ENCODE measurements at regions not wholly inside any gene's neighbourhood (a gene's known extent, or its start where the extent isn't known, plus 50 kb on each side); places are given as distances from the start of the nearest gene placed in this dataset.

DNA sequence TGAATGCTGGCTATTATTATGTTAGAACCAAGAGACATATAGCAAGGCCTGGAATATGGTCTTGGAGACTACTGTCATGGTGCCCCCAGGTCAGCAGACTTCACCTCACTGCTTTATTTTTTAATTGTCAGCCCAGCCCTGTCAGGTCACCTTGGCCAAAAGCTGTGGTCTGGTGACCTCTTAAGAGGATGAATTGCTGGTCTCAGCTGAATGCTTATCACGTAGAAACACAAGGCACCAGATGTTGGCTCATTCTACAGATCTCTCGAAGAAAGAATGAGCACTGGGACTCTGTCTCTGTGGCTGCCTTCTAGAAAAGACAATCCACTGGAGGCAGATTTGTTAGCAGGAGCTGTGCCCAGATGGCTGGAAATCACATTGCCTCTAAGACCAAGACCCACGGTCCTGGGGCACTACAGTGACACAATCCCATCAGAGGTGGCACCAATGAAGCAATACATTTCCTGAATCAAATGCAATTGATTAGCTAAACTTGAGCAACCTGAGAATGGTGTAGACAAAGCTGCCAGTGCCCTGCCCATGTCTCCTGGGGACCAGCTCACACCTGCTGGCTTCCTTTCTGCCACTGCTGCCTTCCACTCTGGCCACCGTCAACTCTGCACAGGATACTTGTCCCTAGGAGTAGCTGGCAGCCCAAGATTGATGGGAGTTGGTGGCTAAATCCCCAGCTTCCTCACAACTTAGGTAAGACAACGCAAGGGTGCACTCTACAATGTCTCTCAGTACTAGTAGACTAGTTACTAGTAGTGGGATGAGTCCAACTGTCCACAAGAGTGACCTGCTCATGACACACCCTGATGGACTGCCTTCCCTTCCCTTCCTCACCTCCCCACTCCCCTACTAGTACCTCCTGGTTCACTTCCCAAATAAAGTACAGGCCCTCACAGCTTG is 384.9 kb upstream of the PROK2 start:
- ChIA-PET POLR2A (no interaction called here), CTCF (no interaction called here)
- peaks cover 0 to 6% of the 10 kb centered on the region in 2 experiments; a peak in 1 of 4 replicates for H3K4me1 ChIP-seq (ENCODE audit: control insufficient read depth in 1 of 2, insufficient read depth in 2 of 2, low read depth in 1 of 2, low read length in 1 of 2)
- no peaks in the 10 kb centered on the region for H4K20me1 ChIP-seq (ENCODE audit: insufficient read depth)
- H3K4me2 ChIP-seq: no peak overlapping the region
- no peaks in the 10 kb centered on the region for H3K27me3 ChIP-seq (ENCODE audit: insufficient read depth)
- WGBS (ENCODE audit: low lambda C conversion rate): 56% methylated on average over 4 of the region's 5 CpGs
- no peaks in the 10 kb centered on the region for H3K9me3 ChIP-seq
- no peaks in the 10 kb centered on the region for H3K79me2 ChIP-seq (ENCODE audit: insufficient read depth)
- H3K4me3 ChIP-seq (ENCODE audit: low read depth in 2 of 2, low read length in 1 of 2): no peak overlapping the region
- no peak overlapping the region for H3K27ac ChIP-seq (ENCODE audit: low read depth in 2 of 2, low read length in 1 of 2)
- no peaks in the 10 kb centered on the region for H3F3A ChIP-seq (replicated peaks; ENCODE audit: insufficient read depth)
- no peaks in the 10 kb centered on the region for H3K36me3 ChIP-seq (replicated peaks in 1 of 2; ENCODE audit: control insufficient read depth in 1 of 2, insufficient read depth in 2 of 2, low read length in 1 of 2)
- H2AFZ ChIP-seq (ENCODE audit: low read depth): no peak overlapping the region
- no peak for DNase-seq
- TF ChIP-seq POLR2AphosphoS5 (IDR thresholded peaks at IDR 0.05; ENCODE audit: low read depth, low read length): no peak
- no peak for TF ChIP-seq JUND (IDR thresholded peaks at IDR 0.05)
- no peak overlapping the region for H3K9ac ChIP-seq
- H3K9me2 ChIP-seq: no peaks in the 10 kb centered on the region

DNA sequence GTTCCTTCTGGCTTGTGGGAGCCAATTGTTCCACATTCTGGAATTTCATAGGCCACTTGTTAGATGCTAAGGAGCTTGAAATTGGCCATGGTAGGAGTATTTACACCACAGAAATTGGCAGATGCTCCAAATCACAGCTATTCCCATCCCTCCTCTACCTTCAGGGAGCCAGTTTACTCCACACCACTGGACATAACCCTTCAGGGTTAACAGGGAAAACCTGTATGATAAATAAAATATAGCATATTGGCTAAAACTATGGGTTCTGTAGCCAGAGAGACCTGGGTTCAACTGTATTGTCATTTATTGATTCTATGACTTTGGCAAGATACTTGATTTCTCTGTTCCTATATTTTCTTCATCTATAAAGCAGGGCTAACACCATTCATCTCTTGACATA is 384.2 kb upstream of the PROK2 start:
- H3K9ac ChIP-seq: no peak overlapping the region
- POLR2A ChIA-PET: no interaction called here
- H4K20me1 ChIP-seq (ENCODE audit: insufficient read depth): no peaks in the 10 kb centered on the region
- H2AFZ ChIP-seq (ENCODE audit: low read depth): no peak overlapping the region
- TF ChIP-seq CTCF (IDR thresholded peaks at IDR 0.05) (no peak), RAD21 (IDR thresholded peaks at IDR 0.05; ENCODE audit: low read length) (no peak), RCOR1 (IDR thresholded peaks at IDR 0.05; ENCODE audit: low read length) (no peak), GATA2 (CRISPR knock-in tag; IDR thresholded peaks at IDR 0.05) (no peak), SIN3A (IDR thresholded peaks at IDR 0.05; ENCODE audit: borderline replicate concordance, low read depth, low read length) (no peak), MAX (IDR thresholded peaks at IDR 0.05; ENCODE audit: low read depth) (no peak)
- TF ChIP-seq, protein P1, sequence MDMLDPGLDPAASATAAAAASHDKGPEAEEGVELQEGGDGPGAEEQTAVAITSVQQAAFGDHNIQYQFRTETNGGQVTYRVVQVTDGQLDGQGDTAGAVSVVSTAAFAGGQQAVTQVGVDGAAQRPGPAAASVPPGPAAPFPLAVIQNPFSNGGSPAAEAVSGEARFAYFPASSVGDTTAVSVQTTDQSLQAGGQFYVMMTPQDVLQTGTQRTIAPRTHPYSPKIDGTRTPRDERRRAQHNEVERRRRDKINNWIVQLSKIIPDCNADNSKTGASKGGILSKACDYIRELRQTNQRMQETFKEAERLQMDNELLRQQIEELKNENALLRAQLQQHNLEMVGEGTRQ (IDR thresholded peaks at IDR 0.05; ENCODE audit: borderline replicate concordance, low read depth, low read length): no peak
- TF ChIP-seq, protein P2, sequence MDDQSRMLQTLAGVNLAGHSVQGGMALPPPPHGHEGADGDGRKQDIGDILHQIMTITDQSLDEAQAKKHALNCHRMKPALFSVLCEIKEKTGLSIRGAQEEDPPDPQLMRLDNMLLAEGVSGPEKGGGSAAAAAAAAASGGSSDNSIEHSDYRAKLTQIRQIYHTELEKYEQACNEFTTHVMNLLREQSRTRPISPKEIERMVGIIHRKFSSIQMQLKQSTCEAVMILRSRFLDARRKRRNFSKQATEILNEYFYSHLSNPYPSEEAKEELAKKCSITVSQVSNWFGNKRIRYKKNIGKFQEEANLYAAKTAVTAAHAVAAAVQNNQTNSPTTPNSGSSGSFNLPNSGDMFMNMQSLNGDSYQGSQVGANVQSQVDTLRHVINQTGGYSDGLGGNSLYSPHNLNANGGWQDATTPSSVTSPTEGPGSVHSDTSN (IDR thresholded peaks at IDR 0.05): no peak
- no peaks in the 10 kb centered on the region for H3F3A ChIP-seq (replicated peaks; ENCODE audit: insufficient read depth)
- H3K36me3 ChIP-seq (replicated peaks in 1 of 2; ENCODE audit: control insufficient read depth in 1 of 2, insufficient read depth in 2 of 2, low read length in 1 of 2): no peaks in the 10 kb centered on the region
- H3K4me2 ChIP-seq: no peak overlapping the region
- DNase-seq: no peak
- peaks cover 0 to 6% of the 10 kb centered on the region in 2 experiments; a peak in 1 of 4 replicates for H3K4me1 ChIP-seq (ENCODE audit: control insufficient read depth in 1 of 2, insufficient read depth in 2 of 2, low read depth in 1 of 2, low read length in 1 of 2)
- CTCF ChIA-PET: interaction anchor here (1.1 kb wide), 1 partner anchor 213 kb away, joined by 3 read pairs; no protein-coding TSS in a partner anchor
- H3K4me3 ChIP-seq (ENCODE audit: low read depth in 2 of 2, low read length in 1 of 2): no peak overlapping the region
- H3K9me2 ChIP-seq: no peaks in the 10 kb centered on the region
- no peaks in the 10 kb centered on the region for H3K79me2 ChIP-seq (ENCODE audit: insufficient read depth)
- H3K9me3 ChIP-seq: no peaks in the 10 kb centered on the region
- no peak overlapping the region for H3K27ac ChIP-seq (ENCODE audit: low read depth in 2 of 2, low read length in 1 of 2)
- no peaks in the 10 kb centered on the region for H3K27me3 ChIP-seq (ENCODE audit: insufficient read depth)
